ENCODE measurements at regions not wholly inside any gene's neighbourhood (a gene's known extent, or its start where the extent isn't known, plus 50 kb on each side); places are given as distances from the start of the nearest gene placed in this dataset.

GRCh38 chr16:86806838-86807351 lies 228.5 kb downstream of the FOXL1 start:
- Histone ChIP-seq H3K36me3 (ENCODE audit: control insufficient read depth in 2 of 2, insufficient read depth in 2 of 2, low read length in 2 of 2) (no peaks in the 10 kb centered on the region), H3K9me3 (ENCODE audit: control insufficient read depth in 2 of 2, low read length in 2 of 2) (no peaks in the 10 kb centered on the region), H3K27ac (ENCODE audit: low read depth in 2 of 2, low read length in 2 of 2) (no peak overlapping the region), H3K4me1 (ENCODE audit: control insufficient read depth in 2 of 2, insufficient read depth in 2 of 2, low read length in 2 of 2) (no peaks in the 10 kb centered on the region), H3K4me3 (ENCODE audit: low read length in 2 of 2) (no peak overlapping the region), H3K9ac (ENCODE audit: low read depth in 1 of 2, low read length in 2 of 2) (no peak overlapping the region), H3K27me3 (ENCODE audit: control insufficient read depth in 2 of 2, insufficient read depth in 2 of 2, low read length in 2 of 2) (peaks cover 3 to 6% of the 10 kb centered on the region in 2 donors)

- Histone ChIP-seq H3K36me3 (ENCODE audit: control insufficient read depth in 2 of 2, insufficient read depth in 2 of 2, low read length in 2 of 2) (no peaks in the 10 kb centered on the region), H3K27me3 (ENCODE audit: control insufficient read depth in 2 of 2, insufficient read depth in 2 of 2, low read length in 2 of 2) (peaks cover 3 to 6% of the 10 kb centered on the region in 2 donors), H3K4me3 (ENCODE audit: low read length in 2 of 2) (no peak overlapping the region), H3K4me1 (ENCODE audit: control insufficient read depth in 2 of 2, insufficient read depth in 2 of 2, low read length in 2 of 2) (no peaks in the 10 kb centered on the region), H3K9ac (ENCODE audit: low read depth in 1 of 2, low read length in 2 of 2) (no peak overlapping the region), H3K27ac (ENCODE audit: low read depth in 2 of 2, low read length in 2 of 2) (no peak overlapping the region), H3K9me3 (ENCODE audit: control insufficient read depth in 2 of 2, low read length in 2 of 2) (no peaks in the 10 kb centered on the region)
These were observed 230.6 kb downstream of the FOXL1 start for GRCh38 chr16:86808863-86809444.

- Histone ChIP-seq H3K4me1 (ENCODE audit: control insufficient read depth in 2 of 2, insufficient read depth in 2 of 2, low read length in 2 of 2) (no peaks in the 10 kb centered on the region), H3K27ac (ENCODE audit: low read depth in 2 of 2, low read length in 2 of 2) (no peak overlapping the region), H3K36me3 (ENCODE audit: control insufficient read depth in 2 of 2, insufficient read depth in 2 of 2, low read length in 2 of 2) (no peaks in the 10 kb centered on the region), H3K4me3 (ENCODE audit: low read length in 2 of 2) (no peak overlapping the region), H3K9me3 (ENCODE audit: control insufficient read depth in 2 of 2, low read length in 2 of 2) (no peaks in the 10 kb centered on the region), H3K9ac (ENCODE audit: low read depth in 1 of 2, low read length in 2 of 2) (no peak overlapping the region), H3K27me3 (ENCODE audit: control insufficient read depth in 2 of 2, insufficient read depth in 2 of 2, low read length in 2 of 2) (peaks cover 3 to 4% of the 10 kb centered on the region in 2 donors)
These were observed 231.2 kb downstream of the FOXL1 start for GRCh38 chr16:86809458-86809955.

DNA sequence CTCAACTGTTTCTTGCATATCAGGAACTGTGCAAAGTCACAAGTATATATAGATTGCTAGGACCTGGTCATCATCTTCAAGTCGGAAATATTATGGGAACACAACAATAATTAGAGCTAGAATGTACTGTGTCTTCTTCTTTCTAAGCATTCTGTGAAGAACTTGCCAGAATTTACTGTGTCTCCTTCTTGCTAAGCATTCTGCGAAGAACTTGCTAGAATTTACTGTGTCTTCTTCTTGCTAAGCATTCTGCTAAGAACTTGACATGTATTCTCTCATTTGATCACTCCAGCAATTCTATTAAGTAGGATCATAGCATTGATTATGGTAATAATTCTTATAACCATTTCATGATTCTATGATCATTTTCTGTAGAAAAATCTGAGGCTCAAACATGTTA lies 231.7 kb downstream of the FOXL1 start:
- no peak overlapping the region for H3K4me3 ChIP-seq (ENCODE audit: low read length in 2 of 2)
- H3K4me1 ChIP-seq (ENCODE audit: control insufficient read depth in 2 of 2, insufficient read depth in 2 of 2, low read length in 2 of 2) = no peaks in the 10 kb centered on the region
- no peaks in the 10 kb centered on the region for H3K9me3 ChIP-seq (ENCODE audit: control insufficient read depth in 2 of 2, low read length in 2 of 2)
- H3K27ac ChIP-seq (ENCODE audit: low read depth in 2 of 2, low read length in 2 of 2) = no peak overlapping the region
- no peaks in the 10 kb centered on the region for H3K36me3 ChIP-seq (ENCODE audit: control insufficient read depth in 2 of 2, insufficient read depth in 2 of 2, low read length in 2 of 2)
- H3K27me3 ChIP-seq (ENCODE audit: control insufficient read depth in 2 of 2, insufficient read depth in 2 of 2, low read length in 2 of 2) = peaks cover 3 to 4% of the 10 kb centered on the region in 2 donors
- no peak overlapping the region for H3K9ac ChIP-seq (ENCODE audit: low read depth in 1 of 2, low read length in 2 of 2)

DNA sequence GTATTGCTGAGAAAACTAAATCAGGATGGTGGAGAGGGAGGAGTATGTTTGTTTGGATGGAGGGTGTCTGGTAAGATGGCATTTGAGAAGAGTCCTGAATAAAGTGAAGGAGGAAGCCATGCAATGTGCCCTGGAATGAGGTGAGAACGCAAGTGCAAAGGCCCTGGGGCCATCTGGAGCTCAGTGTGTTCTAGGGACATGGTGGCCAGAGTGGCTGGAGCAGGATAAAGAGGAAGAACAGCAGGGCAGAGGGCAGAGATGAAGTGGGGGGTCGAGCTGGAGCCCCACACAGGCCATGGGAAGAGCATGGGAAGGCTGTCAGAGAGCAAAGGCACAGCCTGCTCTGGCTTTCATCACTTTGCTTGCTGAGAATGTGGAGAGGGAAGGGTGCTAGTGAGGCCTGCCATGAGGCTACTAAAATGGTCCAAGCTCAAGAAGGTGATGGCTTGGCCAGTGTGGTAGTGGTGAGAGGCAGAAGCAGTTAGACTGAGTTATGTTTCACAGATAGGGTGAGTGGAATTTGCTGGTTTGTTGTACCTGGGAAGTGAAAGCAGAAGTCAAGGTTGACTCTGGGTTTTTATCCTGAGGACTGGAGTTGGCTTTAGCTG lies 234.1 kb downstream of the FOXL1 start:
- H3K4me1 ChIP-seq (ENCODE audit: control insufficient read depth in 2 of 2, insufficient read depth in 2 of 2, low read length in 2 of 2) = no peaks in the 10 kb centered on the region
- H3K27ac ChIP-seq (ENCODE audit: low read depth in 2 of 2, low read length in 2 of 2) = no peak overlapping the region
- H3K4me3 ChIP-seq (ENCODE audit: low read length in 2 of 2) = no peak overlapping the region
- H3K36me3 ChIP-seq (ENCODE audit: control insufficient read depth in 2 of 2, insufficient read depth in 2 of 2, low read length in 2 of 2) = no peaks in the 10 kb centered on the region
- H3K27me3 ChIP-seq (ENCODE audit: control insufficient read depth in 2 of 2, insufficient read depth in 2 of 2, low read length in 2 of 2) = peaks cover 2 to 8% of the 10 kb centered on the region in 2 donors
- H3K9me3 ChIP-seq (ENCODE audit: control insufficient read depth in 2 of 2, low read length in 2 of 2) = no peaks in the 10 kb centered on the region
- H3K9ac ChIP-seq (ENCODE audit: low read depth in 1 of 2, low read length in 2 of 2) = no peak overlapping the region

DNA sequence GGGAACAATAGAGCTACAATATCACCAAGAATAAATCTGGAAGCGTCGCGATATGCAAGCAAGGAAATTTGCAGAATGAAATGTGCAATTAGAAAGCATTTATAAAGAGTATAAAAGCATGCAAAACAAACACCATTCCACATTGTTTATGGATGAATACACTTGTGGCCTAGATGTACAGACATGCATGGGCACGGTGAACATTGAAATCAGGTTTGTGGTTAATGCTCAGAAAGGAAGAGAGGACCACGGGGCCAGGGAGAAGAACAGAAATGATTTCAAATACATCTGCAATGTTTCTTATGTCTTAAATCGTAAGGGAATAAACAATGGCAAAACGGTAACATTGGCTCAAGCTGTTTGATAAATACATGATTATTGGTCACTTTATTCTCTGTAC lies 235.9 kb downstream of the FOXL1 start:
- no peak overlapping the region for H3K4me3 ChIP-seq (ENCODE audit: low read length in 2 of 2)
- no peaks in the 10 kb centered on the region for H3K4me1 ChIP-seq (ENCODE audit: control insufficient read depth in 2 of 2, insufficient read depth in 2 of 2, low read length in 2 of 2)
- H3K9me3 ChIP-seq (ENCODE audit: control insufficient read depth in 2 of 2, low read length in 2 of 2) = no peaks in the 10 kb centered on the region
- H3K36me3 ChIP-seq (ENCODE audit: control insufficient read depth in 2 of 2, insufficient read depth in 2 of 2, low read length in 2 of 2) = no peaks in the 10 kb centered on the region
- H3K9ac ChIP-seq (ENCODE audit: low read depth in 1 of 2, low read length in 2 of 2) = no peak overlapping the region
- H3K27me3 ChIP-seq (ENCODE audit: control insufficient read depth in 2 of 2, insufficient read depth in 2 of 2, low read length in 2 of 2) = peaks cover 4 to 8% of the 10 kb centered on the region in 2 donors
- no peak overlapping the region for H3K27ac ChIP-seq (ENCODE audit: low read depth in 2 of 2, low read length in 2 of 2)

DNA sequence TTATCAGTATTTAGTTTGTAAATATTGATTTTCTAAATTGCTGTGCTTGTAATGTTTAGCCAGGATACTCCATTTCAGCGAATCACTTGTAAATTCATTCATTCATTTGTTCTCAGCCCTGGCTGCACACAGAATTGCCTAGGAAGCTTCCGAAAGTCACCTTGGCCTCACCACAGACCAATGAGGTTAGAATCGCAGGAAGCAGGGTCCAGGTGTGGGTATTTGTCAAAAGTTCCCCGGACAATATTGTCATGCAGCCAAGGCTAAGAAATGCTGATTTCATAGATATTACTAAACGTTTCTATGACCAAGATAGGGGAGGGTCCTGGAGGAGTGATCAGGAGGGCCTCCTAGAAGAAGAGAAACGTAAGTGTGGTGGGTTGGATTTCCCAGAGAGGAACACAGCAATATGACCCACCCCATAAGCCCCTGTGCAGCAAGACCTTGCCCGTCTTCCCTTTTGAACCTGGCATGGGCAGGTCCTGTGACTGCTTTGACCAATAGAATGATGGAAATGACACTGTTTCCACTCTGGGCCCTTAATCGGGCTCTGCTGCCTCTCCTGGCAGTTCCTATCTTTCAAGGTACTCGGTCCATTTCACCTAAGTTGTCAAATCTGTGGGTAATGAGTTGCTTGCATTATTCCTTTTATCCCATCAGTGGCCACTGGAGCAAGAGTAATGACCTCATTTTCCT lies 238.7 kb downstream of the FOXL1 start:
- no peaks in the 10 kb centered on the region for H3K9me3 ChIP-seq (ENCODE audit: control insufficient read depth in 2 of 2, low read length in 2 of 2)
- H3K27me3 ChIP-seq (ENCODE audit: control insufficient read depth in 2 of 2, insufficient read depth in 2 of 2, low read length in 2 of 2) = peaks cover 5% of the 10 kb centered on the region in 2 donors
- H3K4me1 ChIP-seq (ENCODE audit: control insufficient read depth in 2 of 2, insufficient read depth in 2 of 2, low read length in 2 of 2) = no peaks in the 10 kb centered on the region
- H3K27ac ChIP-seq (ENCODE audit: low read depth in 2 of 2, low read length in 2 of 2) = no peak overlapping the region
- no peak overlapping the region for H3K9ac ChIP-seq (ENCODE audit: low read depth in 1 of 2, low read length in 2 of 2)
- H3K36me3 ChIP-seq (ENCODE audit: control insufficient read depth in 2 of 2, insufficient read depth in 2 of 2, low read length in 2 of 2) = no peaks in the 10 kb centered on the region
- no peak overlapping the region for H3K4me3 ChIP-seq (ENCODE audit: low read length in 2 of 2)

DNA sequence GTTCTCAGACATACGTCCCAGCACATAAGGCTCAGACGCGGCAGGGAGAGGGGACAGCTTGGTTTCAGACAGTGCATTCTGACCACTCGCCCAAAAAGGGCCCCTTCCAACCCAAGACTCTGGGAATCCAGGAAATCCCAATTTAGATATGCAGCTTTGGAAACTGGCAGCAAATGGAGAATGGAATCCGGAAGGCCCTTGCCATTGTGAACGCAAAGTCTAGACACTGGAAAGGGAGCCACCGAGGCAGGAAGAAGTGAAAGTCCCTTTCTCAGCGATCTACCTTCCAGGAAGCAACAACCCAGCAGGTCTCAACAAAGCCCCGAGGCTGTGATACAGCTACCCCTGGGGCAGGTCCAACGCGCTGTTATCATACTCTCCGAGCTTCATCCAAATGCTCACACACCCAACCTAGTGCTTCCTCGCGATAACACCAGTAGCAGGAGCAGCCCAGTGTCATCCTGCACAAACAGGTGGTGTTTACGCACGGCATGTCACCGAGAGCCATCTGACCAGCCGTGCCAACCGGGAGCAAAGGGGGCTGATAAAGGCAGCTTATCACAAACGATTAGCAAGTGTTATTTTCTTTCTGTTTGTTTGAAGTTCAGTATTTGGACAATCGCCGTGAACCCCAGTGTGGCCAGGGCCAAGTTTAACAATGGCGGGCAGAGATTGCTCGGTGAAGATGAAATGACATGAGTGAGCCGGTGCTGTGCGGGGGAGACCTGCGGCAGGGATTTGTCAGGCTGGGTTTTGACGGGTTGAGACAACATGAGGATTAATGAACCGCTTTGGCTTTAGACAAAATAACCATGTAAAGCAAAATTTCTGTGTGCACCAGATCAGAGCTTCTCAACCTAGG lies 240.6 kb downstream of the FOXL1 start:
- Histone ChIP-seq H3K27ac (ENCODE audit: low read depth in 2 of 2, low read length in 2 of 2) (no peak overlapping the region), H3K4me3 (ENCODE audit: low read length in 2 of 2) (no peak overlapping the region), H3K4me1 (ENCODE audit: control insufficient read depth in 2 of 2, insufficient read depth in 2 of 2, low read length in 2 of 2) (no peaks in the 10 kb centered on the region), H3K36me3 (ENCODE audit: control insufficient read depth in 2 of 2, insufficient read depth in 2 of 2, low read length in 2 of 2) (no peaks in the 10 kb centered on the region), H3K9ac (ENCODE audit: low read depth in 1 of 2, low read length in 2 of 2) (no peak overlapping the region), H3K27me3 (ENCODE audit: control insufficient read depth in 2 of 2, insufficient read depth in 2 of 2, low read length in 2 of 2) (peaks cover 5 to 13% of the 10 kb centered on the region in 2 donors), H3K9me3 (ENCODE audit: control insufficient read depth in 2 of 2, low read length in 2 of 2) (no peaks in the 10 kb centered on the region)

- Histone ChIP-seq H3K27ac (ENCODE audit: low read depth in 2 of 2, low read length in 2 of 2) (no peak overlapping the region), H3K4me1 (ENCODE audit: control insufficient read depth in 2 of 2, insufficient read depth in 2 of 2, low read length in 2 of 2) (no peaks in the 10 kb centered on the region), H3K4me3 (ENCODE audit: low read length in 2 of 2) (no peak overlapping the region), H3K9ac (ENCODE audit: low read depth in 1 of 2, low read length in 2 of 2) (no peak overlapping the region), H3K36me3 (ENCODE audit: control insufficient read depth in 2 of 2, insufficient read depth in 2 of 2, low read length in 2 of 2) (no peaks in the 10 kb centered on the region), H3K27me3 (ENCODE audit: control insufficient read depth in 2 of 2, insufficient read depth in 2 of 2, low read length in 2 of 2) (peaks cover 5 to 16% of the 10 kb centered on the region in 2 donors), H3K9me3 (ENCODE audit: control insufficient read depth in 2 of 2, low read length in 2 of 2) (no peaks in the 10 kb centered on the region)
These were observed 241.2 kb downstream of the FOXL1 start for GRCh38 chr16:86819533-86819892.
